ENCODE measurements at regions not wholly inside any gene's neighbourhood (a gene's known extent, or its start where the extent isn't known, plus 50 kb on each side); places are given as distances from the start of the nearest gene placed in this dataset.

- Histone ChIP-seq H3K36me3 (ENCODE audit: insufficient read depth, low read length) (peaks cover 5% of the 10 kb centered on the region; the same call in 1 of the 2 replicates), H3K9ac (ENCODE audit: low read length) (no peak overlapping the region), H3K27ac (ENCODE audit: low read length) (no peak overlapping the region), H3K4me1 (ENCODE audit: low read length) (no peaks in the 10 kb centered on the region), H2AFZ (ENCODE audit: low read length) (no peak overlapping the region), H4K20me1 (ENCODE audit: insufficient read depth, low read depth, low read length) (no peaks in the 10 kb centered on the region), H3K9me2 (replicated peaks; ENCODE audit: insufficient read depth, low read length) (no peaks in the 10 kb centered on the region), H3K27me3 (ENCODE audit: low read length) (no peaks in the 10 kb centered on the region; the same call in 1 of the 2 replicates), H3K9me3 (ENCODE audit: low read length) (peaks cover 12% of the 10 kb centered on the region), H3K4me2 (ENCODE audit: low read depth, low read length, poor library complexity, severe bottlenecking) (no peak overlapping the region), H3K79me2 (ENCODE audit: low read length) (no peaks in the 10 kb centered on the region), H3K4me3 (ENCODE audit: low read length) (no peak overlapping the region)
- DNase-seq = no peak
Measured at GRCh38 chr5:6806668-6807067, 93.4 kb downstream of the TENT4A start.

- Histone ChIP-seq H3K4me3 (ENCODE audit: low read length) (no peak overlapping the region), H3K27ac (ENCODE audit: low read length) (no peak overlapping the region), H3K27me3 (ENCODE audit: low read length) (no peaks in the 10 kb centered on the region; the same call in 1 of the 2 replicates), H4K20me1 (ENCODE audit: insufficient read depth, low read depth, low read length) (no peaks in the 10 kb centered on the region), H3K79me2 (ENCODE audit: low read length) (no peaks in the 10 kb centered on the region), H3K9ac (ENCODE audit: low read length) (no peak overlapping the region), H2AFZ (ENCODE audit: low read length) (no peak overlapping the region), H3K9me3 (ENCODE audit: low read length) (peaks cover 12% of the 10 kb centered on the region), H3K36me3 (ENCODE audit: insufficient read depth, low read length) (peaks cover 5% of the 10 kb centered on the region; the same call in 1 of the 2 replicates), H3K4me2 (ENCODE audit: low read depth, low read length, poor library complexity, severe bottlenecking) (no peak overlapping the region), H3K9me2 (replicated peaks; ENCODE audit: insufficient read depth, low read length) (no peaks in the 10 kb centered on the region), H3K4me1 (ENCODE audit: low read length) (no peaks in the 10 kb centered on the region)
- DNase-seq = no peak
Measured at GRCh38 chr5:6808462-6808861, 95.2 kb downstream of the TENT4A start.

- DNase-seq = no peak
- no peaks in the 10 kb centered on the region for H4K20me1 ChIP-seq (ENCODE audit: insufficient read depth, low read depth, low read length)
- no peak overlapping the region for H3K27ac ChIP-seq (ENCODE audit: low read length)
- H3K4me2 ChIP-seq (ENCODE audit: low read depth, low read length, poor library complexity, severe bottlenecking) = no peak overlapping the region
- no peak overlapping the region for H2AFZ ChIP-seq (ENCODE audit: low read length)
- no peaks in the 10 kb centered on the region for H3K4me1 ChIP-seq (ENCODE audit: low read length)
- H3K36me3 ChIP-seq (ENCODE audit: insufficient read depth, low read length) = peaks cover 5% of the 10 kb centered on the region; the same call in 1 of the 2 replicates
- H3K9ac ChIP-seq (ENCODE audit: low read length) = no peak overlapping the region
- H3K4me3 ChIP-seq (ENCODE audit: low read length) = no peak overlapping the region
- no peaks in the 10 kb centered on the region; the same call in 1 of the 2 replicates for H3K27me3 ChIP-seq (ENCODE audit: low read length)
- H3K9me2 ChIP-seq (replicated peaks; ENCODE audit: insufficient read depth, low read length) = no peaks in the 10 kb centered on the region
- no peaks in the 10 kb centered on the region for H3K79me2 ChIP-seq (ENCODE audit: low read length)
- peaks cover 11% of the 10 kb centered on the region for H3K9me3 ChIP-seq (ENCODE audit: low read length)
Measured at GRCh38 chr5:6810641-6811405, 97.6 kb downstream of the TENT4A start.

GRCh38 chr5:6812091-6812490 lies 98.9 kb downstream of the TENT4A start:
- Histone ChIP-seq H3K27ac (ENCODE audit: low read length) (no peak overlapping the region), H3K4me1 (ENCODE audit: low read length) (no peaks in the 10 kb centered on the region), H3K4me2 (ENCODE audit: low read depth, low read length, poor library complexity, severe bottlenecking) (no peak overlapping the region), H3K27me3 (ENCODE audit: low read length) (no peaks in the 10 kb centered on the region), H3K9me2 (replicated peaks; ENCODE audit: insufficient read depth, low read length) (no peaks in the 10 kb centered on the region), H2AFZ (ENCODE audit: low read length) (no peak overlapping the region), H3K36me3 (ENCODE audit: insufficient read depth, low read length) (no peaks in the 10 kb centered on the region), H3K9me3 (ENCODE audit: low read length) (no peaks in the 10 kb centered on the region), H4K20me1 (ENCODE audit: insufficient read depth, low read depth, low read length) (no peaks in the 10 kb centered on the region), H3K9ac (ENCODE audit: low read length) (no peak overlapping the region), H3K4me3 (ENCODE audit: low read length) (no peak overlapping the region), H3K79me2 (ENCODE audit: low read length) (no peaks in the 10 kb centered on the region)
- no peak for DNase-seq

- no peaks in the 10 kb centered on the region for H4K20me1 ChIP-seq (ENCODE audit: insufficient read depth, low read depth, low read length)
- no peaks in the 10 kb centered on the region for H3K9me3 ChIP-seq (ENCODE audit: low read length)
- H3K9me2 ChIP-seq (replicated peaks; ENCODE audit: insufficient read depth, low read length) = no peaks in the 10 kb centered on the region
- no peaks in the 10 kb centered on the region for H3K79me2 ChIP-seq (ENCODE audit: low read length)
- H3K27me3 ChIP-seq (ENCODE audit: low read length) = no peaks in the 10 kb centered on the region
- no peaks in the 10 kb centered on the region for H3K36me3 ChIP-seq (ENCODE audit: insufficient read depth, low read length)
- H3K4me2 ChIP-seq (ENCODE audit: low read depth, low read length, poor library complexity, severe bottlenecking) = no peak overlapping the region
- H3K27ac ChIP-seq (ENCODE audit: low read length) = no peak overlapping the region
- no peak for DNase-seq
- H3K4me1 ChIP-seq (ENCODE audit: low read length) = no peaks in the 10 kb centered on the region
- H3K4me3 ChIP-seq (ENCODE audit: low read length) = no peak overlapping the region
- H3K9ac ChIP-seq (ENCODE audit: low read length) = no peak overlapping the region
- no peak overlapping the region for H2AFZ ChIP-seq (ENCODE audit: low read length)
Measured at GRCh38 chr5:6812800-6813731, 99.8 kb downstream of the TENT4A start.

- H3K9me2 ChIP-seq (replicated peaks; ENCODE audit: insufficient read depth, low read length) = no peaks in the 10 kb centered on the region
- no peak overlapping the region for H3K9ac ChIP-seq (ENCODE audit: low read length)
- H3K4me3 ChIP-seq (ENCODE audit: low read length) = no peak overlapping the region
- H3K9me3 ChIP-seq (ENCODE audit: low read length) = no peaks in the 10 kb centered on the region
- DNase-seq = no peak
- no peaks in the 10 kb centered on the region for H4K20me1 ChIP-seq (ENCODE audit: insufficient read depth, low read depth, low read length)
- H3K4me1 ChIP-seq (ENCODE audit: low read length) = no peaks in the 10 kb centered on the region
- no peaks in the 10 kb centered on the region for H3K36me3 ChIP-seq (ENCODE audit: insufficient read depth, low read length)
- H3K27ac ChIP-seq (ENCODE audit: low read length) = no peak overlapping the region
- H3K4me2 ChIP-seq (ENCODE audit: low read depth, low read length, poor library complexity, severe bottlenecking) = no peak overlapping the region
- no peaks in the 10 kb centered on the region for H3K79me2 ChIP-seq (ENCODE audit: low read length)
- no peak overlapping the region for H2AFZ ChIP-seq (ENCODE audit: low read length)
- H3K27me3 ChIP-seq (ENCODE audit: low read length) = no peaks in the 10 kb centered on the region
Measured at GRCh38 chr5:6814816-6815215, 101.6 kb downstream of the TENT4A start.

- Histone ChIP-seq H3K27ac (ENCODE audit: low read length) (no peak overlapping the region), H3K36me3 (ENCODE audit: insufficient read depth, low read length) (no peaks in the 10 kb centered on the region), H3K4me1 (ENCODE audit: low read length) (no peaks in the 10 kb centered on the region), H4K20me1 (ENCODE audit: insufficient read depth, low read depth, low read length) (no peaks in the 10 kb centered on the region), H3K9me2 (replicated peaks; ENCODE audit: insufficient read depth, low read length) (no peaks in the 10 kb centered on the region), H3K4me2 (ENCODE audit: low read depth, low read length, poor library complexity, severe bottlenecking) (no peak overlapping the region), H2AFZ (ENCODE audit: low read length) (no peak overlapping the region), H3K4me3 (ENCODE audit: low read length) (no peak overlapping the region), H3K79me2 (ENCODE audit: low read length) (no peaks in the 10 kb centered on the region), H3K9ac (ENCODE audit: low read length) (no peak overlapping the region), H3K9me3 (ENCODE audit: low read length) (no peaks in the 10 kb centered on the region; the same call in 1 of the 2 replicates), H3K27me3 (ENCODE audit: low read length) (no peaks in the 10 kb centered on the region)
- no peak for DNase-seq
Measured at GRCh38 chr5:6818594-6819511, 105.6 kb downstream of the TENT4A start.

Data from Karpas-422 (cell line).